Stimulated activated CD8-positive, alpha-beta memory T cell treated with anti-CD3 and anti-CD28 coated beads, Interleukin-7, amount 100 ng/mL, for 24 hours (primary cell): ENCODE measurements at regions not wholly inside any gene's neighbourhood (a gene's known extent, or its start where the extent isn't known, plus 50 kb on each side); places are given as distances from the start of the nearest gene placed in this dataset.
"Not testable (repeated sequence)": the region's sequence is repeated elsewhere in the genome, so short reads cannot be mapped to it uniquely, and the experiment has no call there.

Source experiments
- DNase-seq: peaks from one replicate; pipeline ENCODE4 v3.0.0-alpha.2; 2020; ENCODE audit warnings: low read depth

DNA sequence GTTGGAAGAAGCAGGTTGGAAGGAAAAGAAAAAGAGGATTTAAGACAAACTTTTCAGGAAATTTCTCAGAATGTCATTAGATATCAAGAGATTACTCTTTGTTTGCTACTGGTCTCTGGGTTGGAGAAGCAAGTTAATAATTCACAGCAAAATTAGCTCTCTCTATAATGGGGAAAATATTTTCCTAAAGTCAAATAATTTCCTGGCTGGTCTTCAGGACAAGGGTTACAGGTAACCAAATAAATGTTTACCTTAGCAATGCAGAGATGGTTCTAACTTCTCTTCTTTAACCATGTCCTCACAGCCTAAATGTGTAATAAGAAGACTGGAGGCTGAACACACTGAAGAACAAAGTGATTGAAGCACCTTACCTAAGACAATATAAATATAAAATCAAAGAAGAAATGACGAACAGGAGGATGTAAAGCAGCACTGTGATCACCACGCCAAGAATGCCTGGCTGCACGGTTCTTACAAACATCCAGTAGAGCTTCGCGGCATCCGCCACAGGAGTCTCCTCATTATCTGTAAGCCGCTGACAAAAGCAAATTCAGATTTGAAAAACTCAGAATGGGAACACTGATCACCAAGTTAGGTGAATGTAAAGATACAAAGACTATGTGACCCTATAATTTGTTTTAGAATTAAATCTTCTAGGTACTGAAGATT lies 717.5 kb downstream of the TFAP2A start:
- no peak for DNase-seq

DNA sequence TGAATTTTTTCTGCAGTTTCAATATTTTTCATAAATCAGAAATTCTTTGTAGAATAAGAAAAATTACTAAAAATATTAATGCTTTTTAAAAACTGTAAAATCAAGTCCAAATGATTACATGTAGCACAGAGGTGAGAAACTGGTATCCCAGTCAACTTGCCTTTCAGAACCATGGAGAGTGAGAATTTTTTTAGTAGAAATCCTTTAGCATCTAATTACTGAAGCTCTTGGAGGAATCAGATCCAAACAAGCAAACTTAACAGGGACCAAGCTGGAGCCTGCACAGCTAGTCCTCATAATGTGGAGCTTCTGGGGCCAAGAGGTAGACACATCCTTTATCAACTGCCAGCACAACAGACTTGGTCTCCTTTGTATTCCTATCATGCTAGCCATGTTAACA lies 724.5 kb downstream of the TFAP2A start:
- no peak for DNase-seq

DNA sequence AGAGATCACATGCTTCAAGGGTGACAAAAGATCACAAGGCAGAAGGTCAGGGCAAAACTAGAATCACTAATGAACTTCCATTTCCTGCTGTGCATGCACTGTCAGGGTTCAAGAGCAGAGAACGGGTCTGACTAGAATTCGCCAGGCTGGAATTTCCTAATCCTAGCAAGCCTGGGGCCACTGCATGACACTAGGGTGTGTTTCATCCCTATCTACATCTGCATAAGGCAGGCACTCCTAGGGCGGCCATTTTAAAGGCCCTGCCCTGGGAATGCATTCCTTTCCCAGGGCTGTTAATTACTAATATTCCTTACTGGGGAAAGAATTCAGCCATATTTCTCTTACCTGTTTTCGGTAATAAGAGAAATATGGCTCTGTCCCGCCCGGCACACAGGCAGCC lies 734.1 kb downstream of the TFAP2A start:
- DNase-seq = not testable (repeated sequence)

DNA sequence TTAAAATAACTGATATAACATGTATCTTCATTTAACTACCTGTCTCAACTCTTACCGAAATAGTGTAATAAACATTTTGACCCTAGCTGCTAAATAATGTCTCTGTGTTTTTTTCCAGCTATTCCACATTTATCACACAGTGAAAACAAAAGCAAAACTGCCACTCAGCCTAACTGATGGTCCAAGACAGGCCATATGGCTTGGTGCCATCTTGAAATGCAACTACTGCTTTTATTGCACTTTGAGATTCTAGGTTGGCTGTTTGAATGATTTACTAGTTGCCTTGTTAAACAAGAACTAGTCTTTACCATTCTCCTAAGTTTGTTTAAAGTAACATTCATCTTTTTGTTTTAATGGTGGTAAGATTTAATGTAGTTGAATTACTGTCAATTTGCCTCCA lies 739.8 kb downstream of the TFAP2A start:
- DNase-seq = no peak

DNA sequence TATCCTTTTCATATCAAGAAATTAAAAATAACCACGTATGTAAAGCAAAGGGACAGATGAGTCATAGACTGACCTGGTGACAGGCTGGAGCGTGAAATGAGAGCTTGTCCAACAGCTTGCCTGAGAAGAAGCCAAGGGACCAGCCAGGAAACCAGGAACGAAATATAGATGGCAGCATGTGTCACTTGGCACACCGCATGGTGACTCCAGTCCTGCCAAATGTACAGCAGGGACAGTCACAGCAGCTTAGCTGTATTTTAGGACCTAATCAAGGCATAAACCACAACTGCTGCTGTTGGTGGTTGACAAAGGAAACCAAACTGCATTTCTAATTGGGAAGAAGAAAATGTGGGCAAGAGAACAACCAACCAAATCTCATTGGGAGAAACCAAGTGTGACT lies 755.0 kb downstream of the TFAP2A start:
- no peak for DNase-seq

DNA sequence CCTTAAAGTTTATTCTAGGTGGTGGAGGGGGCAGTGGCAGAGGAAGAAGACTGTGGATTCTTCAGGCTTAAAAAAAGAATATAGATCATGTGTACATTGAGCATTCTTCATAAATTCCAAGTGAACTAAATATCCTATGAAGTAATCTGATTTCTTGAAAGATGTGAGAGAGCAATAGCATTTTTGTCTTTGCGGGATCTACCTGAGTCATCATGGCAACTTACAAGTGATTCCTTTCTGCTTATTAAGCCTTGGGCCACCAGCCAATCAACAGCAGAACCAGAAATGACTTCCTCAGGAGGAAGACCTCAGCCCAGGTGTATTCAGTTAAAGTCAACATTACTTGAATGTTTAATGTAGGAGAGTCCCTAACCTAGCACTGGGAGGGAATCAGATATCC lies 756.9 kb downstream of the TFAP2A start:
- DNase-seq = no peak

DNA sequence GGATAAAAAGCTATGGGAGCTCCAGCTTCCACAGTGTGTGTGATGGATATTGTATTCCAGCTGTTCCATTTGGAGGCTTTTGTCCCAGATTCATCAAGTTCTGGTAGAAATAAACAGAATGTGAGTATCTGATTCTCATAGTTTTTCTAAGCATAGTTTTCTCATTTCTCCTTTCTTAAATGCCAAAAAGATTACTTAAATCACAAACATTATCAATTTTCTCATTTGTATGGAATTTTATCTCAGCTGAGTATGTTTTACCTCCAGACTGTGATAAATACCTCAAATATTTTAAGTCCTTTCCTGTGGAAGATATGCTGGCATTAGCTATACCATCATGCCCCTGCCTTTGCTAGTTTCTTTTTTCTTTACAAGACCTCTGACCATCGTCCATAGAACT lies 767.3 kb downstream of the TFAP2A start:
- DNase-seq = no peak

DNA sequence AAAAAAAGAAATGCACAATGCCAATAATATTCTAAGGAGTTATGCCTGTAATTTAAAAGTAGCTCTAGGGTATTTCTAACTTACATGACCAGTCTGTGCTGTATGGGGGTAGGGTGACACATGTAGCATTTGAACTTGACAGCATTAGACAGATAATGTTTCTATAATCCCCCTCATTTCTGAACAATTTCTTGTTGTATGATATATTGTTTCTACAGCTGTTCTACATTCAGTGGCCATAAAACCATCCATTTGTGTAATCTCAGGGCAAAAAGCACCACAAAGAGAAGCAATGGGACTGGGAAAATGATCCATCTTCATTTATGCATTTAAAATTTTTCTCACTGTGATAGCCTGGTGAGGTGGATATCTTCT lies 767.8 kb downstream of the TFAP2A start:
- DNase-seq = no peak

DNA sequence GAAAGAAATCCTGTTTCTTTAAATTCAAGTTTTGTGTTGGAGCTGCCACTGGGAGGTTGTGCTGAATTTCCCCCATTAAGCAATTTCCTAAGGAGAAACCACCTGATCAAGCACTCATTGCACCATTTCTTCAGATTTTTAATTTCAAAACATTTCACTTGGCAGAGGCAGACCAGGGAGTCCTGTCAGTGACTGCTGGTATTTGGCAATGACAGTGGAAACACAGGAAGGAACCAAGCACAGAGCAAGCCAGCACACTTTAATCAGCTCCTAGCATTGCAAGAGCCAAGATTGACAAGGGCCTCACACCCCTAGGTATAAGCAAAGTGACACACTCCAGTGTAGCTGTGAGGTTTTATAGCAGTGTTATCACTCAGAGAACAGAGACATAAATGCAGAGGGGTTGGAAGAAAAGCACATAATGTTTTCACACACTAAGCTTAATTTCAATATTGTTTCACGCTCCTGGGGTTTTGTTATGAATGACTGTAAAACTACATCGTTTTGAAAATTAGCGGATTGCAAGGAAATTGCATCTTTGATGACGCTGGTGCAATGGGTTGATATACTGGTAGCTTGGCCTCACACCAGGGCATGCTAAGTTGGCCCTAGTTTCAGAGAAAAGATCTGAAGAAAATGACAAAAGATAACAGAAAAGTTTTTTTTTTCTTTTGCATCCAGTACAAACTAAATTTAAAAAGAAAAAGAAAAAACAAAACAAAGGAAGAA lies 768.4 kb downstream of the TFAP2A start:
- no peak for DNase-seq

DNA sequence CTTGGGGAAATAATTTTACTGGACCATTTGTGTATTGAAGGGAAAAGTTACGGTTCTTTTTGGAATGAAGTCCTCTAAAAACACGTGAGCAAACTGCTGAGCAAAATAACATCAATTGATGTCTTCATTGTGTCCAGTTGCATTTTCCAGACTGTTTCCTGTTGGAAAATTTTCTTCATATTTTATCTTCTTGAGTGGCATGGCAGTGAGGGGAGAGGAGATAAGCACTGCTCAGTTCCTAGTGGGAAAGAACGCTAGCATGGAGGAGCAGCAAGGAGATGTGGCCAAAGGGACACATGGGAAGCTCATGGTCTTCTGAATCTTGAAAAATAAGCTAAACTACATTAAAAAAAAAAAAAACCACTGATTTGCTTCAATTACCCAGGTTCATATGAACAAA lies 776.0 kb downstream of the TFAP2A start:
- no peak for DNase-seq

DNA sequence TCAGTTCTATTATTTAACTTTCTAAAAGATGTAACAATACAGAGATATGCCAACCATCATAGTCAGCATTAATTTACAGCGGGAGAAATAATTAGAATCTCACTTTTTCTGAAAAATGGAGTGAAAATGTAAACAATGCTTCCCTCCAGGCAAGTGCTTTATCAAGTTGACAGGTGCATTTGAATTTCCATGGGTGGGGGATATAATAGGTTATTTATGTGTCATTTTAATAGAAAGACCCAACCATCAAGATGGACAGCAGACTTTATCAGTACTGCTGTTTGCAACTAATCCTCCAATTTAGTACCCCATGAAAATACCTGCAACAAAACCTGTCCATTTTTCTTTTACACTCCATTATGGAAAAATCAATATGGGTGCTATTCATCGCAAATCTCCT lies 780.1 kb downstream of the TFAP2A start:
- DNase-seq = no peak

DNA sequence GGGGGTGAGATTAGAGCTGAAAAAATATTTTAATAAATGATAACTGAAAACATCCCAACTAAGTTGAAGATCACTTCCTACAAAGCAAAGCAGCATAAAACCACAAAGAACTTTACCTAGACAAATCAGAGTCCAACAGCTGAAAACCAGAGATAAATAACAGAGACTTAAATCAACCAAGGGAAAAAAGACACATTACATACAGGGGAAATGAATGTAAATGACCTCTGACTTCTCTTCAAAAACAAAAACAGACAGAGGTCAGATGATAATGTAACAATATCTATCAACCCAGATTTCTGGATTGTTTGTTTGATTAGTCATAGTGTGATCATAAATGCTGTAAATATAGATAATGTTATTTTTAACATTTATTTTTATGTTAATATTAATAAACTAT lies 782.8 kb downstream of the TFAP2A start:
- DNase-seq = no peak

DNA sequence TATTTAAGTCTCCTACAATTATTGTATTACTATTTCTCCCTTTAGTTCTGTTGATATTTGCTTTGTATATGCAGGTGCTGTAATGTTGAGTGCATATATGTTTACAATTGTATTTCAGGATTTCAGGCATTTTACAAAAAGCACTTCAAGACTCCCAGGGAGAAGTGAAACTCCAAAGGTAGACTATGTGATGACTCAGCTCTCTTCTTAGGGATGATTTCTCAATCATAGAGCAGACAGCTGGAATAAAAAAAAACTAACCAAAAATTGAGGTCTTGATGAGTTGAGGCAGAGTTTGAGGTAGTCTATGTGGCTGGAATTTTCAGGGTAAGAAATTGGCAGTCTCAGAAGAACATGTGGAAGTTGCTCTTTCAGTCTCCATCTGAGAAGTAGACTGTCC lies 786.1 kb downstream of the TFAP2A start:
- no peak for DNase-seq

DNA sequence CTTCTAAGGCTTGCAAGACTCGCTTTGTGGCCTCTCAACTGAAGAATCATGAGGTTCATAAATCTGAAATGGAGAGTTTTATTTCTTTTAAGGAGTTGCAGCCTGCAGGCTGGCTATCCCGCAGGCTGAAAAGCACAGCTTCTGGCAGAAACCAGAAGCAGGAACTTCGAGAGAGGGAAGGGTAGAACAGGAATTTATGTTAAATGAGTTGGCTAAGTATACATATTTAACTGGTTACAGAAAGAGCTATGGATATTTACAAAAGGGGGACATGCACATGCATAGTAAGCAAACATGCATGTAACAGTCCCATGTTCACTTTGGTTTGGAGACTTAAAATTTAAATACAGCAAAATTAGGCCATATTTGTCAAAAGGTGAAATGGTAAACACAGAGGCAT lies 787.0 kb downstream of the TFAP2A start:
- no peak for DNase-seq

DNA sequence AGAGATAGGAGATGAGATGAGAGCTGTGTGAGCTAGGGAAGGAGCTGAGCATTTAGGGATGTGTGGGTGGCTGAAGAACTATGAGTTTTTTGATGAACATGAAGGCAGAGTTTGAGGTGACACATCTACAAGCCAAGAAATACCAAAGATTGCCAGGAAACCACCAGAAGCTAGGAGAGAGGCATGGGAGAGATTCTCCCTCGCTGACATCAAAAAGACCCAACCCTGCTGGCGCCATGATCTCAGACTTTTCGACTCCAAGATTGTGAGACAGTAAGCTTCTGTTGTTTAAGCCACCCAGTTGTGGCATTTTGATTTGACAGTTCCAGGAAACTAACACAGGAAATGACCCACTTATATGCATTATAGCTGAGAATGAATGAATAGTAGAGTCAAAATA lies 790.9 kb downstream of the TFAP2A start:
- DNase-seq = no peak

DNA sequence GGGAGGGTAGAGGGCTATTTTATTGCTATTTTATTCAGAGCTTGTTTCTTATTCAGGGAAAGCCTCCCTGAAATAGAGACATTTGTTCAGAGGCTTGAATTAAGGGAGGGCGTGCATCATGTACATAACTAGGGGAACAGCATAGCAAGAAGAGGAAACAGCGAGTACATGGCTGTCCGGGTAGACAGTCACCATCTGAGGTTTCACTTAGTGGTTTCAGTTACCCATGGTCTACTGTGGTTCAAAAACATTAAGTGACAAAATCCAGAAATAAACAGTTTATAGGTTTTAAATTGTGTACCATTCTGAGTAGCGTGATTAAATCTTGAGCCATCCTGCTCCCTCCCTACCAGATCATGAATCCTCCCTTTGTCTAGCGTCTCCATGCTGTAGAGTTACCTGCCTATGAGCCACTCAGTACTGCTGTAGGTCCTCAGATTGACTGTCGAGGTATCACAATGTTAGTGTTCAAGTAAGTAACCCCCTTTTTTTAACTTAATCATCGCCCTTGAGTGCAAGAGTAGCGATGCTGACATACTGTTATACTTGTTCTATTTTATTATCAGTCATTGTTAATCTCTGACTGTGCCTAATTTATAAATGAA lies 791.5 kb downstream of the TFAP2A start:
- no peak for DNase-seq

DNA sequence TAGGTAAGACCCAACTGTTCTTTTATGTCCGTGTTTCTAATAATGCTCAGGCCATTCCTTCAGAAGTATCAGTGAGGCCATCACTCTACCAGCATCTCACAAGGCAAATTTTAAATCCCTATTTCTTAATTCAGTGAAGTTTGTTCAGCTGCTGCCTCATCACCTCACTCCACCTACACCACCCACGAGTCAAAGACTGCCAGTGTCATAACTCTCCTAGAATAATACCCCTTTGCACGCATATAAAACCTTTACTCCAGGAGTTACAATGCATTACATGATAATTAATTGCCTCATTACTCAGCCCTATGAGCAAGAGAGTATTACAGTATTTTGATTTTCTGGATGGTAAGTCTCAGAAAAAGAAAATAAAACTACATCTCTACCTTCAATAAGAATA lies 793.6 kb downstream of the TFAP2A start:
- DNase-seq = no peak

DNA sequence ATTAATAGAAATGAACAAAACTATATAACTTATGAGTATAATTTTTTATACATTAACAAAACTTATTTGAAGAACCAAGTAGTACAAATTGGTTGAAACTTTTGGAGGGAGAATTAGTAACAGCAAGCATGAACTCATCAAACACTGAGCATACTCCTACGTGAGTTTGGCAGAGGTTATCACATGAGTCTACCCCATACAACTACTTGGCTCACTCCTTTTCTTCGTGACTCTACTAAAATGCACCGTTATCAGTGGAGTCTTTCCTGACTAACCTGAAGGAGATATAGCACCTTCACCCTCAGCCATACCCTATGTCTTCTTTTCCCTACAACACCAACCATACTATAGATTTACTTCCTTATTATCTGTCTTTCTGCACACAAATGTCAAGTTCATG lies 794.2 kb downstream of the TFAP2A start:
- no peak for DNase-seq

DNA sequence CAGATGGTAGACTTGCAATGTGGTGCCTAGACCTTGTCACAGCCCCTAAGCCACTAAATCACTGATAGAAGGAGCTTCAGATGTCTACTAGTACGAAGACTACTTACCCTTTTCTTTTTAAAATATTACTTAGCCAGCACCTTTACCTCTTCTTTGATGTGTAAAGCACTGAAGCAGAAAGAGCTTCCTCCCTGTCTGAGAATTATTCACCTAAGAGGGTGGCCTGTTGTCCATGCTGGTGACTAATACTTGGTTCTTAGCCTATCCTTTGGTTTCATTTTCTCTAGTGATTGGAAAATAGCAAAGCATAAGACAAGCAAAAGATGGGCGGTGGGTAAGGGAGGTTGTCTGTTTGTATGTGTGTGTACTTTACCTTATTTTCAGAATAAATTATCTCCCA lies 794.6 kb downstream of the TFAP2A start:
- no peak for DNase-seq

DNA sequence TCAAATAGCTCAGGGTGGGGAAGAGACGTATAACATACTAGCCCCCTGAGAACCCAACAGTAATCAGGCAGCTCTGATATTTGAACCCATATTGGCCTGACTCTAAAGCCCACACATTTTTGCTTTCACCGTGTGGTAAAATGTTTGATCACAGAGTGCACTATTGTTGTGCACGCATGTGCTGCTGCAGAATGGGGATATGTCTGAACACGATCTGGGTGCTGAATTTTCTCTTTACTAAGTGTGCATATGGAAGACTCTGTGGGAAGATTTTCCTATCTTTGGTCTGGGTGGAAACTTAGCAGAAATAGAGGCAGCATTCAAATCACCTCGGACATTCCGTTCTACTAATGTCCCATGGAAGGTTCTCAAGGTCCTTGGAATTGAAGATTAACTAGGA lies 800.1 kb downstream of the TFAP2A start:
- DNase-seq = no peak

DNA sequence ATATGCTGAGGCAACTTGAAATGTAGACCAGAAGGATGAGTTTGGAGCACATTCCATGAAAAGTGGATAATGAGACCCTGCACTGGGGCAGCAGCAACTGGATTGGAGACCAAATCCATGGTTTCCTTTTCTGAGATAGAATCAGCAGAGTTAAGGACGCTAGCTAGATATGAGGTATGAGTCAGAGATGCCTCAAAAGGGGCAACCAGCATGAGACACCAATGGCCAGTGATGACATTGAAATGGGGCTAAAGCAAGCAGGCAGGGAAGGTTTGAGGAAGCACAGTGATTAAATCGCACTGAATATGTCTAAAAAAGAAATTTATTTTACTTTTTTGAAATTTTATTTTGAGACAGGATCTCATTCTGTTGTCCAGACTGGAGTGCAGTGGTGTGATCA lies 802.4 kb downstream of the TFAP2A start:
- no peak for DNase-seq

DNA sequence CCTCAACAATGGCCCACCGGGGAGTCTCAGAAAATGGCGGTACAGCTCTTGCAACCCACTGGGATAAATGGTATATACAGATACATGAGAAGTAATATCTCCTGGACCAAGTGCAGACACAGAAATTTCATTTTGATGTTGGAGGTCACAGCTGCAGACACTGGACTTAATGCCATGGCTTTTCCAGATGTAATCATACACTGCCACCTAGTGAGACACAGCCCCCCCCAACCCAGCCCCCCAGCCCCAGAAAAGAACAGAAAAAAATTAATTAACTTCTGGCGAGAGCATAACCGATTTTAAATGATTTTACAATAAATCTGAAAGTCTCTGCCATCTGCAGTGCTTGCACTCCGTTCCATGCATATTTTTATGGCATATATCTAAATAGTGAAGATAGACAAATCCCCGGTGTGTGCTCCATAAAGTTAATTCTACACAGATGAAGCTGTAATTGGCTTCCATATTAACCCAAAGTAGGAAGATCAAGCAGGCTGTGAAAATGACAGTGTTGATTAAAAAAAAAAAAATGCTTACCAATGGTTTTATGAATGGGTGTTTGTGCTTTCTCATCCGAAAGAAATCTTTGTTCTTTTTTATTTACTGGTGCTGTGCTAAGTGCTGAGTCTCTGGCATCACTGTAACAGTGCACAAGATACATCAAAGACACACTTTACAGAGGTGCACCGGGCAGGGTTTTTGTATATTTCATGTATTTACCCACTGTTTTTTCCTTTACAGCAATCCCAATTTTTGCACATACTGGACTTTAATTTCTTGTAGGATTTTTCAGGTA lies 804.1 kb downstream of the TFAP2A start:
- DNase-seq = no peak
